Esophagus squamous epithelium (tissue), 4 donors: ENCODE measurements at regions not wholly inside any gene's neighbourhood (a gene's known extent, or its start where the extent isn't known, plus 50 kb on each side); places are given as distances from the start of the nearest gene placed in this dataset.

Experiments
- POLR2A ChIP-seq, 4 donors: fragments of 450-650 bp; IDR thresholded peaks; one replicate each; pipeline ENCODE4 v1.6.1; 2017; ENCODE audit warnings: antibody characterized with exemption in 4 of 4, mild to moderate bottlenecking in 4 of 4, moderate library complexity in 3 of 4
- TF ChIP-seq, protein P1 (sequence below), 6 experiments: fragments of 450-650 bp in 4 of 6; fragments of 200-600 bp in 2 of 6; sonication (generic) in 2 of 6; IDR thresholded peaks; one replicate each; pipeline ENCODE4 v1.5.1; 2016 to 2019; ENCODE audit warnings: antibody characterized with exemption in 6 of 6, mild to moderate bottlenecking in 4 of 6, moderate library complexity in 4 of 6

DNA sequence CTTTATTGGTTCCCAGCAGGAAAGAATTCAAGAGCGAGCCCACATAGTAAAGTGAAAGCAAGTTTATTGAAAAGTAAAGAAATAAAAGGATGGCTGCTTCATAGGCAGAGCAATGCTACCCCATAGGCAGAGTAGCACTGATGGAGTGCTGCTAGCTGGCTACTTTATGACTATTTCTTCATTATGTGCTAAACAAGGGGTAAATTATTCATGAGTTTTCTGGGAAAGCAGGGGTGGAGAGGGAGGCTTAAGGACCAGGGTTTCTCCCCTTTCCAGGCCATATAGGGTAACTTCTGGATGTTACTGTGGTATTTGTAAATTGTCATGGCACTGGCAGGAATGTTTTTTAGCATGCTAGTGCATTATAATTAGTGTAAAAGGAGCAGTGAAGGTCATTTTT lies 1271.4 kb downstream of the KCNT2 start:
- TF ChIP-seq, protein P1, sequence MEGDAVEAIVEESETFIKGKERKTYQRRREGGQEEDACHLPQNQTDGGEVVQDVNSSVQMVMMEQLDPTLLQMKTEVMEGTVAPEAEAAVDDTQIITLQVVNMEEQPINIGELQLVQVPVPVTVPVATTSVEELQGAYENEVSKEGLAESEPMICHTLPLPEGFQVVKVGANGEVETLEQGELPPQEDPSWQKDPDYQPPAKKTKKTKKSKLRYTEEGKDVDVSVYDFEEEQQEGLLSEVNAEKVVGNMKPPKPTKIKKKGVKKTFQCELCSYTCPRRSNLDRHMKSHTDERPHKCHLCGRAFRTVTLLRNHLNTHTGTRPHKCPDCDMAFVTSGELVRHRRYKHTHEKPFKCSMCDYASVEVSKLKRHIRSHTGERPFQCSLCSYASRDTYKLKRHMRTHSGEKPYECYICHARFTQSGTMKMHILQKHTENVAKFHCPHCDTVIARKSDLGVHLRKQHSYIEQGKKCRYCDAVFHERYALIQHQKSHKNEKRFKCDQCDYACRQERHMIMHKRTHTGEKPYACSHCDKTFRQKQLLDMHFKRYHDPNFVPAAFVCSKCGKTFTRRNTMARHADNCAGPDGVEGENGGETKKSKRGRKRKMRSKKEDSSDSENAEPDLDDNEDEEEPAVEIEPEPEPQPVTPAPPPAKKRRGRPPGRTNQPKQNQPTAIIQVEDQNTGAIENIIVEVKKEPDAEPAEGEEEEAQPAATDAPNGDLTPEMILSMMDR (IDR thresholded peaks at IDR 0.05), result no peak
- no peak for TF ChIP-seq POLR2A (IDR thresholded peaks at IDR 0.05)
